Breast epithelium (tissue), 3 donors: ENCODE measurements at regions not wholly inside any gene's neighbourhood (a gene's known extent, or its start where the extent isn't known, plus 50 kb on each side); places are given as distances from the start of the nearest gene placed in this dataset.

Experiments used
- CTCF ChIP-seq, 3 donors: fragments of 450-650 bp; IDR thresholded peaks; one replicate each; pipeline ENCODE4 v1.5.1; 2016 to 2017; ENCODE audit warnings: antibody characterized with exemption in 3 of 3, mild to moderate bottlenecking in 3 of 3, moderate library complexity in 3 of 3
- POLR2A ChIP-seq: fragments of 450-650 bp; IDR thresholded peaks from one replicate; pipeline ENCODE4 v1.6.1; 2016; ENCODE audit warnings: antibody characterized with exemption, mild to moderate bottlenecking, moderate library complexity
- POLR2AphosphoS5 ChIP-seq, 3 donors: sonication (generic); formaldehyde crosslinking; IDR thresholded peaks; one replicate each; pipeline ENCODE4 v1.6.1; 2017; ENCODE audit warnings: antibody characterized with exemption in 3 of 3

GRCh38 chr9:88065619-88066018, 72.7 kb downstream of the SPATA31C2 start:
- no peak for TF ChIP-seq CTCF (IDR thresholded peaks at IDR 0.05)
- TF ChIP-seq POLR2A: no peak
- TF ChIP-seq POLR2AphosphoS5 (IDR thresholded peaks at IDR 0.05): no peak
